Mucosa of descending colon (tissue), 3 donors: ENCODE measurements at regions not wholly inside any gene's neighbourhood (a gene's known extent, or its start where the extent isn't known, plus 50 kb on each side); places are given as distances from the start of the nearest gene placed in this dataset.

Source experiments
- ATAC-seq: fragments of 200-7000 bp; cut with Tn5 transposase; one replicate; pipeline ENCODE4 v1.9.1; 2020; ENCODE audit warnings: mild to moderate bottlenecking, moderate library complexity
- DNase-seq, 3 donors: peaks; one replicate each; pipeline ENCODE4 v3.0.0-alpha.2; 2020
- H3K36me3 ChIP-seq: fragments of 200-600 bp; one replicate; pipeline ENCODE4 v1.8.0; 2021; ENCODE audit warnings: low read depth, mild to moderate bottlenecking
- H3K4me1 ChIP-seq: fragments of 200-600 bp; one replicate; pipeline ENCODE4 v1.8.0; 2021; ENCODE audit warnings: low read depth, mild to moderate bottlenecking
- H3K4me3 ChIP-seq: fragments of 200-600 bp; one replicate; pipeline ENCODE4 v1.8.0; 2021; ENCODE audit warnings: mild to moderate bottlenecking
- H3K9me3 ChIP-seq: fragments of 200-600 bp; one replicate; pipeline ENCODE4 v1.8.0; 2021; ENCODE audit warnings: mild to moderate bottlenecking
- intact Hi-C, 2 donors: fragments of 100-400 bp; cut with DNase I in 1 of 2; cut with micrococcal nuclease in 1 of 2; formaldehyde crosslinking; loops; one replicate each; pipeline versions ENCODE4 v1.11.0 to v1.11.1; 2022; cut with DNase I, micrococcal nuclease
- TF ChIP-seq, protein P1 (sequence below): fragments of 200-600 bp; IDR thresholded peaks from one replicate; pipeline ENCODE4 v1.8.0; 2022; ENCODE audit warnings: antibody characterized with exemption, mild to moderate bottlenecking
- donor health status: DM: no; HTN: no; CAD: no; lungs with moderate emphysema.
- donor health status: DM: no; HTN: no; CAD: no.
- donor health status: DM: no; HTN: yes; CAD: no.

DNA sequence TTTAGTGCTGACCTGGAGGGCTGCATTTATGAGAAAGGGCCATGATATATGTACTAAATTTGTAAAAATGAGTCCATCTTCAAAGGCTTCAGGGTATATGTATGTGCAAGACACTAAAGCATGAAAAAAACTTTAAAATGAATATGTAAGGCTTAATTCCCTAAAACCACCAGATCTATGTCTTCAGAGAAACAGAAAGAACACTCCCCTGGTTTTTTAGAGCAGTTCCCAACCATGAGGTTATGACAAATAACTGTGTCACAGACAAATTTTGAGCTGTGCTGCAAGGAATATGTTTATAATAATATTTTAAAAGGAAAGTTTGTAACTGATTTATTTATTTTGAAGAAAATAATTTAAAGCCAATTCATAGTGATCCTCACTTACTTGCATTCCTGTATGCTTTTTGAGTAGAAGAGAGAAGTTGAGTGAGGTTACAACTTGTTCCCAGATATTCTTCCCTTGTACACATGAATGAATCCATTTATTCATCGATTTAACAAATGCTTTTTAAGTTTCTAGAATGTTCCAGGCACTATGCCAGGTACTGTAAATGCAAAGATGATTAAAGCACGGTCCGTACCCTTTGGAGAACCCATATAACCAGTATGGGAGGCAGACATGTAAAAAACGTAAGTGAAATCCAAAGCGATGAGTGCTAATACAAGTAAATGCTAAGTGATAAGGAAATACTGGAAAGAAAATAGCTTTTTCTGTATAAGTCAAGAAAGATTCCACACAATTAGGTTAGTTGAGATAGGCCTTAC lies 295.2 kb upstream of the DIAPH2 start:
- ATAC-seq = no peak
- no peak overlapping the region for H3K4me3 ChIP-seq
- intact Hi-C loops = no loop called here

DNA sequence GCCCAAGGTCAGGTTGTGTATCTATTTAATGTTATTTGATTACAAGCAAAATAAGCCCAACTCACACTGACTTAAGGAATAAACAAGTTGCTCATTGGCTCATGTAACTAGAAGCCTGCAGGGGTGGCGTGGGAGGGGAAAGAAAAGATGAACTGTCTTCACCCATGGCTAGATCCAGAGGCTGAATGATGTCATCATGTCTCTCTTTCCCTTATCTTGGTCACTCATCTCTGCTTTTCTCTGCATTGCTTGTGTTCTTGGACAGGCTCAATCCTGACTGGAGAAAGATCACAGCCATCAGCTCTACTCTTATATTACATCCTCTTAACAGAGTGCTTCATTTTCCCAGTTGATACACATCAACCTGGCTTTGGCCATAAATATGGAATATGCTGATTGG lies 290.0 kb upstream of the DIAPH2 start:
- intact Hi-C loops = no loop called here
- H3K4me1 ChIP-seq = no peaks in the 10 kb centered on the region
- TF ChIP-seq, protein P1, sequence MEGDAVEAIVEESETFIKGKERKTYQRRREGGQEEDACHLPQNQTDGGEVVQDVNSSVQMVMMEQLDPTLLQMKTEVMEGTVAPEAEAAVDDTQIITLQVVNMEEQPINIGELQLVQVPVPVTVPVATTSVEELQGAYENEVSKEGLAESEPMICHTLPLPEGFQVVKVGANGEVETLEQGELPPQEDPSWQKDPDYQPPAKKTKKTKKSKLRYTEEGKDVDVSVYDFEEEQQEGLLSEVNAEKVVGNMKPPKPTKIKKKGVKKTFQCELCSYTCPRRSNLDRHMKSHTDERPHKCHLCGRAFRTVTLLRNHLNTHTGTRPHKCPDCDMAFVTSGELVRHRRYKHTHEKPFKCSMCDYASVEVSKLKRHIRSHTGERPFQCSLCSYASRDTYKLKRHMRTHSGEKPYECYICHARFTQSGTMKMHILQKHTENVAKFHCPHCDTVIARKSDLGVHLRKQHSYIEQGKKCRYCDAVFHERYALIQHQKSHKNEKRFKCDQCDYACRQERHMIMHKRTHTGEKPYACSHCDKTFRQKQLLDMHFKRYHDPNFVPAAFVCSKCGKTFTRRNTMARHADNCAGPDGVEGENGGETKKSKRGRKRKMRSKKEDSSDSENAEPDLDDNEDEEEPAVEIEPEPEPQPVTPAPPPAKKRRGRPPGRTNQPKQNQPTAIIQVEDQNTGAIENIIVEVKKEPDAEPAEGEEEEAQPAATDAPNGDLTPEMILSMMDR = no peak
- no peaks in the 10 kb centered on the region for H3K9me3 ChIP-seq
- DNase-seq = no peak
- ATAC-seq = no peak
- no peak overlapping the region for H3K4me3 ChIP-seq
- no peaks in the 10 kb centered on the region for H3K36me3 ChIP-seq

More for the DNA sequence above, 295.2 kb upstream of the DIAPH2 start:
- Histone ChIP-seq H3K36me3 (no peaks in the 10 kb centered on the region), H3K4me1 (no peaks in the 10 kb centered on the region), H3K9me3 (no peaks in the 10 kb centered on the region)
- TF ChIP-seq, protein P1 = no peak
- DNase-seq = no peak

DNA sequence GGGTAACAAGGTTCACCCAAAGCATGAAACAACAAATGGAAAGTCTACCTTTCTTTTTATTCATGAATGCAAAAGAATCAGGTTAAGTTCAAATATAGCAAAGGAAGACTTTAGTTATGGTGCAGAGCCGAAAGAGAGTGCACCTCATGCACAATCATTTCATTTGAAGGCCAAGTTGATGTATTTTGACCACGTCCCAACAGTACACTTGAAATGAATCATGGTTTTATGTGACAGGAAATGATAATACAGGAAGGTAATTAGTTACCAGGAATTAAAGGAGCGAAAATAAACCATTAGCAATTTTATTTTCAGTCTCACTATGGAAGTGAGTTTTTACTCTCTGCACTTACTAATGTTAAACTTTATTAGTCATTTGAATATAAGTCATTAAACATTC lies 281.2 kb upstream of the DIAPH2 start:
- Histone ChIP-seq H3K4me3 (no peak overlapping the region), H3K9me3 (no peaks in the 10 kb centered on the region), H3K36me3 (no peaks in the 10 kb centered on the region), H3K4me1 (peaks cover 7% of the 10 kb centered on the region)
- intact Hi-C loops = no loop called here
- DNase-seq (no peak), ATAC-seq (no peak)
- TF ChIP-seq, protein P1 = no peak

DNA sequence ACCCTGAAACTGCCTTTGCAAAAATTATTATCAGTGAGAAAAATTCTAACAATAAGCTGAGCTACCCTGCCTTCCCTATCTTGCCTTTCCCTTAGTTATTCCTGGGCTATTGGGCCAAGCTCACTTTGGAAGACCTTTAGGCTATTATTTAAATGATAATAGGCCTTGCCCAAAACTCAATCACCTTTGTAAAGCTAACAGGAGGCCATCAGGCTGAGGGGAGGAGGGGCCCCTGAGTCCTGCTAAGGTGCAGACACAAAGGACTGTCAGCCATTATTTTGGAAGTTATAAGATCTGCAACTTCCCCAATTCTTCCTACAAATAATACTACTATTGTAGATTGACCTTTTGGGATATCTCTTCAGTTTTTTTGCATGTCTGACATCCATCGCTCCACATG lies 278.8 kb upstream of the DIAPH2 start:
- no peak for DNase-seq
- no peak for ATAC-seq
- Histone ChIP-seq H3K36me3 (no peaks in the 10 kb centered on the region), H3K9me3 (no peaks in the 10 kb centered on the region), H3K4me1 (peaks cover 7% of the 10 kb centered on the region), H3K4me3 (no peak overlapping the region)
- intact Hi-C loops = no loop called here
- TF ChIP-seq, protein P1 = no peak

DNA sequence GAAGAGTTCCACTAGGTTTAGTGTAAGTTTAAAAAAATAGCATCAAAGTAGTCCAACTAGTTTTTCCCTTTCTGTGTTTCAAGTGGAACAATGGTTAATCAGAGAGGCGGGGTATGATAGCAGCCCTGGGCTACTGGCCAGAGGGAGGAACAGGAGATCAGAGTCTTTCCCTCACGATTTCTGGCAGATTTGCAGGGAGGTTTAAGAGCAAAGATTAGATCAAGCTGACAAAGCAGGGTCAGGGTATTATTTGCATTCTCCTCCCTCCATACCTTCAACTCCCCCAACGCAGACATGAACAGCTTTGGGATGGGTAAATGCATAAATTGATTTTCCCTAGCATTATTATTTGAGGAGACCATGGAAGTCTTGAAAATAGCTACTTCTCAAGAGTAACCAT lies 277.6 kb upstream of the DIAPH2 start:
- no peaks in the 10 kb centered on the region for H3K9me3 ChIP-seq
- no peaks in the 10 kb centered on the region for H3K36me3 ChIP-seq
- peaks cover 7% of the 10 kb centered on the region for H3K4me1 ChIP-seq
- intact Hi-C loops = no loop called here
- ATAC-seq (peak; percentile 85), DNase-seq (peak in 2 of 3 donors; percentile 52 to 65)
- TF ChIP-seq, protein P1 = no peak
- no peak overlapping the region for H3K4me3 ChIP-seq
